ENCODE measurements at regions not wholly inside any gene's neighbourhood (a gene's known extent, or its start where the extent isn't known, plus 50 kb on each side); places are given as distances from the start of the nearest gene placed in this dataset.

- ATAC-seq: no peak
- DNase-seq: no peak
- Histone ChIP-seq H3K27me3 (no peaks in the 10 kb centered on the region), H3K36me3 (no peaks in the 10 kb centered on the region), H3K9me3 (no peaks in the 10 kb centered on the region), H3K27ac (peak overlapping the region in 11 of 12 donors; percentile 1 to 91 (median 55)), H3K4me3 (peak overlapping the region in 8 of 12 donors; percentile 11 to 35 (median 26)), H3K4me1 (peaks cover 34 to 97% (median 89%) of the 10 kb centered on the region in 12 donors)
- 19 to 53% (median 40%) methylated on average over 7 to 11 of the region's 11 CpGs for WGBS, 4 donors
- TF ChIP-seq CTCF (IDR thresholded peaks at IDR 0.05) (peak in 1 of 12 donors; percentile 1), POLR2A (IDR thresholded peaks at IDR 0.05) (no peak)
- intact Hi-C loops (cut with DNase I): no loop called here
Measured at GRCh38 chr17:77436481-77436880, 295.7 kb downstream of the SEC14L1 start.

- peaks cover 34 to 100% (median 90%) of the 10 kb centered on the region in 12 donors for H3K4me1 ChIP-seq
- 22 to 26% (median 23%) methylated on average over 8 to 10 of the region's 10 CpGs for WGBS, 4 donors
- peak overlapping the region in 5 of 12 donors; percentile 11 to 35 (median 21) for H3K4me3 ChIP-seq
- intact Hi-C loops (cut with DNase I): no loop called here
- ATAC-seq (peak in 3 of 4 donors; percentile 10 to 23 (median 14)), DNase-seq (peak; percentile 67 to 85 (median 75))
- TF ChIP-seq POLR2A (IDR thresholded peaks at IDR 0.05) (no peak), CTCF (IDR thresholded peaks at IDR 0.05) (no peak)
- H3K9me3 ChIP-seq: no peaks in the 10 kb centered on the region
- H3K36me3 ChIP-seq: no peaks in the 10 kb centered on the region
- H3K27ac ChIP-seq: peak overlapping the region in 10 of 12 donors; percentile 30 to 91 (median 58)
- H3K27me3 ChIP-seq: no peaks in the 10 kb centered on the region
Measured at GRCh38 chr17:77437017-77437416, 296.2 kb downstream of the SEC14L1 start.

- Histone ChIP-seq H3K4me1 (peaks cover 34 to 100% (median 88%) of the 10 kb centered on the region in 12 donors), H3K27ac (peak overlapping the region in 8 of 12 donors; percentile 15 to 91 (median 58)), H3K27me3 (no peaks in the 10 kb centered on the region), H3K4me3 (no peak overlapping the region), H3K9me3 (no peaks in the 10 kb centered on the region), H3K36me3 (no peaks in the 10 kb centered on the region)
- intact Hi-C loops (cut with DNase I): no loop called here
- WGBS, 4 donors: 74 to 84% (median 80%) methylated on average over 11 to 12 of the region's 12 CpGs
- no peak for TF ChIP-seq POLR2A (IDR thresholded peaks at IDR 0.05)
- no peak for TF ChIP-seq CTCF (IDR thresholded peaks at IDR 0.05)
- no peak for DNase-seq
- no peak for ATAC-seq
Measured at GRCh38 chr17:77437747-77438146, 297.0 kb downstream of the SEC14L1 start.

GRCh38 chr17:77438241-77439188, 297.7 kb downstream of the SEC14L1 start:
- Histone ChIP-seq H3K27ac (peak overlapping the region in 8 of 12 donors; percentile 10 to 91 (median 62)), H3K9me3 (no peaks in the 10 kb centered on the region), H3K4me3 (no peak overlapping the region), H3K27me3 (no peaks in the 10 kb centered on the region), H3K36me3 (no peaks in the 10 kb centered on the region), H3K4me1 (peaks cover 28 to 100% (median 83%) of the 10 kb centered on the region in 12 donors)
- DNase-seq: no peak
- 54 to 60% (median 56%) methylated on average over 11 to 14 of the region's 14 CpGs for WGBS, 4 donors
- ATAC-seq: no peak
- intact Hi-C loops (cut with DNase I): no loop called here
- TF ChIP-seq CTCF (IDR thresholded peaks at IDR 0.05): no peak
- no peak for TF ChIP-seq POLR2A (IDR thresholded peaks at IDR 0.05)
